HuH-7 (cell line): ENCODE measurements at regions not wholly inside any gene's neighbourhood (a gene's known extent, or its start where the extent isn't known, plus 50 kb on each side); places are given as distances from the start of the nearest gene placed in this dataset.
"Not testable (repeated sequence)": the region's sequence is repeated elsewhere in the genome, so short reads cannot be mapped to it uniquely, and the experiment has no call there.

ENCODE experiments used
- DNase-seq: peaks from one replicate; pipeline ENCODE4 v3.0.0; 2011; ENCODE audit warnings: low spot score

GRCh38 chr5:96097488-96097887 is 135.8 kb upstream of the ELL2 start:
- DNase-seq: not testable (repeated sequence)

- no peak for DNase-seq
Measured at GRCh38 chr5:96096724-96097123, 135.1 kb upstream of the ELL2 start.

- DNase-seq: no peak
Measured at GRCh38 chr5:96094904-96095303, 133.3 kb upstream of the ELL2 start.

- no peak for DNase-seq
Measured at GRCh38 chr5:96093890-96094381, 132.3 kb upstream of the ELL2 start.

- DNase-seq: no peak
Measured at GRCh38 chr5:96093340-96093739, 131.7 kb upstream of the ELL2 start.

DNA sequence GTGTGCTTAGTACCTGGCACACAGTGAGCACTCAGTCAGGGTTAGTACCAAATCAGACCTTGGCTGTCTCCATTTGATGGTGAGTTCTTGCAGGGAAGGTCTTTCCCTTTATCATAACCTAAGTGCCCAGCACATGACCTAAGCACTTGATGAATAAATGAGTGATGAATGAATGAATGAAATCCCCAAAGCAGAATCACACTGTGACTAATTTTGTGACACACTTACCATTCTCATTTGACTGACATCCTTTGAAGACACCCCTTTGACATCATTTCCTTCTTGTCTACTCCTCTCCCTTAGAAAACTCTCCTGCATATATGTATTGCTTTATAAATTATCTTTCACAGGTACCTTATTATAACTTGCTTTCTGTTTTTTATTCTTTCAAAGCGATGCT is 130.2 kb upstream of the ELL2 start:
- no peak for DNase-seq

DNA sequence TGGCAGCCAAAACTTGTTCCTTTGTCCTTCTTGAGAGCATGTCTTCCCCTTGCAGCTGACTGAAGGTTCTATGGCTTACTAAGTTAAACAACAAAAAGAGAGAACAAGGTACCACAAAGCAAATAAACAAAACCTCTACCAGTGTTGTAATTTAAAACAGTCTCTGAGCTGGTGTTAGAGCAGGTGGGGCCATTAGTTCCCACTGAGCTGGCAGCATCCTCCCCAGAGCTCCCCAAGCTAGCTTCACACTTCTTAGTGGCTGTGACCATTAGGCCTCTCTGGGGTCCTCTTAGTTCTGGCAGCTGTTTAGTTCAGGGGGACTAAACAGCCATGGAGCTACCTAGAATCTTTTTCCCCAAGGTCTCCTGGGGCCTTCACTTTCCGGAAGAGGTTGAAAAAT is 128.6 kb upstream of the ELL2 start:
- DNase-seq: no peak

GRCh38 chr5:96088706-96089498 is 127.3 kb upstream of the ELL2 start:
- no peak for DNase-seq

DNA sequence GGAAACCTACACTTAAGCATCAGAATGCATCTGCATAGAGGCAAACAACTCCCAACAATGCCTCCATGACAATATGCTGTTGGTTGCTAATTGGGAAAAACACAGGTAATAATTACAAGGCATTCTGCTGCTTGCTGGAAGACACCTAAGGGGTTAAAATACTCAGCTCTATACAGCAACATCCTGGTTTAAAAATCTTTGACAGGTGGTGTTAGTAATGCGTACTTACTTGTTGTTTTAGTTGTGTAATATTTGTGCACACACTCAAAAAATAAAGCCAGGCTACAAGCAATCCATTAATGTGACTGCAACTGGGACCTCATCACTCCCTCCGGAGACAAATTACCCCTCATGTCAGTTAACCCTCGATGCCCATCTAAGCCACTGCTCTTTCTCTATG is 126.3 kb upstream of the ELL2 start:
- no peak for DNase-seq

GRCh38 chr5:96084874-96085506 is 123.3 kb upstream of the ELL2 start:
- DNase-seq: no peak

GRCh38 chr5:96083361-96083881 is 121.8 kb upstream of the ELL2 start:
- DNase-seq: no peak

DNA sequence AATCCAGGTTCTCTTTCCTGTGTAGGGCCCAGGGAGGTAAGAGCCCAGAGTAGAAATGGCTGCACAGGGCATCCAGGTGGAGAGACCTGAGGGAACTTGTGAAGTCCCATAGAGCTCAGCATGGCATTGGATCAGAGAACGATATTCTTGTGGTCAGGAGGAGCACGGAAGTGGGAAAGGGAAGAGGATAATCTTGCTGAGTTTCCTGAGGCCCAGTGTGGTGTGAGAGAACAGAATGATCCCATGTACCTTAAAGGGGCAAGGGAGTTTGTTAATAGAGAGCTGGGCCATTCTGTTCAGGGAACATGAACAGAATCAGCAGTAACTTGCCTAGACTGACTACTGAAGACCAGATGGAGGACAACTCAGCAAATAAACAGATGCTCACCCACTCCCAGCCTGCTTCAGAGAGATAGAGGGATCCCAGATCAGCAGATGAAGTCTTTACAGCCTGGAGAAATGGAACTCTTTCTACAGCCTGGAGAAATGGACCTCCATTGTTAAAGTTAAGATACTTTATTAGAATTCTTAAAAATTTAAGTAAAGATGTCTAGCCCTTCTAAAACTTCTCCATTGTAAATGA is 119.7 kb upstream of the ELL2 start:
- DNase-seq: no peak

DNA sequence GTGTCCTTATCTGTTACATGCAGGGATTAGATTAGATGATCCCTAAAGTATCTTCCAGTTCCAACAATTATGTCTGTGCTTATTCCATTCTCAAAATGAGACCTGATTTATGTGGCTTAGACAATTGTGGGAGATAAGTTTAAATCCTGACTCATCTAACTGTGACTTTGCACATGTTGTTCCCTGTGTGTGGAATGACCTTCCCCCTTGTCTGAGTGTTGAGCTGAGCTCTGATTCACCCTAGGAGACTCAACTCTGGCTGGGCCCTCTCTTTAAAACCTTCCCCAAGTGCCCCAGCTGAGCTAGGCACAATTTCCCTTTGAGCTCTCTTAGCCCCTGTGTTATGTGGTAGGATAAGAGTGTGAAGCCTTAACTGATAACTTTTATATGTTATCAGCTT is 118.9 kb upstream of the ELL2 start:
- DNase-seq: no peak

DNA sequence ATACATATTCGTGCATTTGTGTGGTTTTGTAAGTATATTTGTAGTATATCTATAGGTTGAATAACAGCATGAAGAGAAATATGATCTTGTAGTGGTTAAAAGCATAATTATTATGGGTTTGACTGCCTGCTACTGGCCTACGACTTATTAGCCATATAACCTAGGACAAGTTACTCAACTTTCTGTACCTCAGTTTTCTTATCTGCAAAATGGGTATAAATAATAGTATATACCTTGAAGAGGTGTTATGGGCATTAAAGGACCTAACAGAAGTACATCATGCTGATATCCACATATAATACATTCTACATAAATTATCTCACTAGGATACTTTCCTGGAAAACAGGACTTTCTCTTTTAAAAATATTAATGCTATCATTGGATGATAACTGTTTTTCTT is 118.3 kb upstream of the ELL2 start:
- DNase-seq: no peak

DNA sequence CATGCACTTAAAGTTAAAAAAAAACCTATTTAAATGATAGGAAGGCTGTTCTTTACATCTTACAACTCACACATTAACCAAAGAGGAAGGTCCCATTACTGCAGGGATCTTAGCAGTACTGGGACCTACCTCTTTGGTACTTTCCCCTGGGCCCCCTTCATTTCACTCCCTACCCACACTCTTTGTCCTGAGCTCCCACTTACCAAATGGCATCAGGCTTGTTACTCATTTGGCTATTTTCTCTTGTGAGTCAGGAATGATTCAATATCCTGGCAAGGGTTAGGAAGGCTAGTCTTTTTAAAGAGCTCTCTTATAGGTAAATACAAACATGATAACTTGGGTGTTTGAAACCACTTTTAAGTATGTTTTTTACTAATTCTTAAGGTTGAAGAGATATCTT is 117.4 kb upstream of the ELL2 start:
- no peak for DNase-seq

- DNase-seq: no peak
Measured at GRCh38 chr5:96076451-96076850, 114.8 kb upstream of the ELL2 start.

GRCh38 chr5:96075579-96076289 is 114.1 kb upstream of the ELL2 start:
- no peak for DNase-seq

DNA sequence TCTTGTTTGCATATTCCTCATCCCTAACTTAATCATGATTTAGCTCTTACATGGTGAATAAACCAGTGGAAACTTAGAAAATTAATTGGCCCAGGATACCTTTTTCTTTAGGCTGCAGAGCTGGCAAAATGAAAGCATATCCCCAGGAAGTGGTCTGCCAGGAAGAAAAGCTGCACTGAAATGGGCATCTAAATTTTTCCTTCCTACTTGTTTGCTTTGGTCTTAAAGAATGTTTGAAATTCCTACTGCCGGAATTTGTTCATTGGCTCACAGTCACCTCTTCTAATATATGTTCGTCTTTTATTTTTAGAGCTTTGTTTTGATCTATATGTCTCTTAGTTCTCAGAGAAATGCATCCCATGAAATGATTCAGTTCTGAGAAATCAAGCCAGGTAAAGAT is 113.2 kb upstream of the ELL2 start:
- DNase-seq: no peak

DNA sequence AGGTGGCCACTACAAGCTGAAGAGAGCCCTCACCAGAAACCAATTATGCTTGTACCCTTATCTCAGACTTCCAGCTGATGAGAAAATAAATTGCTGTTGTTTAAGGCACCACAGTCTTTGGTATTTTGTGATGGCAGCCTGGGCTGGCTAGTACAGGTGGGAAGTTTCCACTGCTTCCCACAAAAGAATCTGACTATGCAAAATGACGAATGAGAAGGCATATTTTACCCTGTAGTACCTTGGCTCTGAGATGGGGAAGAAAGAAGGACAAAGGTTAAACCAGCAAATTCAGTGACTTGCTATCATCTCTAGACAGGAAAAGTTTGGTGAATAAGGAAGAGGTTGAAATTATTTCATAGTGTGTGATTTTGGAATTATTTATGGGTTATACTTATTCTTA is 112.8 kb upstream of the ELL2 start:
- no peak for DNase-seq

- no peak for DNase-seq
Measured at GRCh38 chr5:96072791-96073165, 111.1 kb upstream of the ELL2 start.

DNA sequence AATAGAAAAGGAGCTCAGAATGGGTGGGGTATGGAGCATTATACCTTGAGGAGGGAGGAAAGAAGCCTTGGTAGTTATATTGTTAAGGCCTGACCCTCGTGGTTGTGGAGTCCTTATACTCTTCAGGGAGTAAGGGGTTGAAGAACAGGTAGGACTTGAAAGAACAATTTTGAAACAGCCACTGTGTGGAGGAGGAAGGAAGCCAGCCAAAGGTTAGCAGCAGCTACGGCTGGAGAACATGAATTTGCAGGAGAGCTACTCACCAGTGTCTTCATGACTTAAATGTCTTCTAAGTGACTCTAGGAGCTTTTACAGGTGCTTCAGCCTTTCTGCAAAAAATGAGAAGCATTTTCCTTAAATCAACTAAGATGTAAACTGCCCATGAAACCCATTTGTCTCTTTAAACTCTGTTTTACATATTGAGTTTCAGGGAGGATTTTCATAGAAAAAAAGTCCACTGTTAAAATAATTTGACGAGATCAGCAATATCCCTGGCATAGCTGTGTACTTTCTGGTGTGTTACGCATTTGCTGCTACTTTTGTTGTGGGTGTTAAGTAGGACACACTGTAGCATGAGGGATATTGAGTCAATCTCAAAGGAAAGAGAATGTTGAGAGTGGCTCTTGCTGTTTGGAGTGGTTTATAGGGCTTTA is 110.6 kb upstream of the ELL2 start:
- DNase-seq: no peak

- no peak for DNase-seq
Measured at GRCh38 chr5:96070622-96071225, 109.1 kb upstream of the ELL2 start.
